NCI-H1930 (cell line): ENCODE measurements at regions not wholly inside any gene's neighbourhood (a gene's known extent, or its start where the extent isn't known, plus 50 kb on each side); places are given as distances from the start of the nearest gene placed in this dataset.

ENCODE experiments used
- DNase-seq, 2 experiments: peaks; one replicate each; lab custom pipeline; 2025; lab: John Stamatoyannopoulos, UW

DNA sequence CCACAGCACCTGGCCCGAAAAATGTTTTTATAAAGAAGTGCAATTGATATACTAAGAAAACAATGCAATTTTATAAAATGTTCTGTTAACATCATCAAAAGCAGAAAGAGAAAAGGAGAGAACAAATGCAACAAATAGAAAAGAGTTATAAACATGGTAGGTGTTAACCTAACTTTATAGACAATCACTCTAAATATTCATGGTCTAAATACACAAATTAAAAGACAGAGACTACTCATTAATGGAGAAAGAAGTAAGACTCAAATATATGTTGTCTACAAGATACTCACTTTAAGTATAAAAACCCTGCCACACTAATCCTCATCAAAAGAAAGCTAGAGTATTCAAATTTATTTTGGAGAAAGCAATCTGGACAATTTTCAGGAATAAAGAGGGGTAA lies 425.3 kb upstream of the ANKRD30A start:
- DNase-seq: no peak

DNA sequence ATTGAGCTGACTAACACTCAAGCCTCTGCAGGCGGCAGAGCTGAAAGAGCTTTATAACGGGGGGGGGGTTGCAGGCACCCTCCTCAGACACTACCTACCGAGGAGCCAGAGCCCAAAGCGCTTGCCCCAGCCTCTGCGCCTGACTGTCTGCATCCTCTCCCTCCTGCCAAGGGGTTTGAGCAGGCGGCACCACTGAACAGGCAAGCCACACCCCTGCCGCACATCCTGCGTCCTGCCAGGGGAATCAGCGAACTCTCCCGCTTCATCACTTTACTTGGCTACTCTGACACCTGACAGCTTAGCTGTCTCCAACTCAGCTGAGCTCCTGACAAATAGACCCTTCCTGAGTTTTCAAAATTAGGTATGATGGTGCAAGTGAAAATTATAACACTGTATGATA lies 432.6 kb upstream of the ANKRD30A start:
- no peak for DNase-seq

DNA sequence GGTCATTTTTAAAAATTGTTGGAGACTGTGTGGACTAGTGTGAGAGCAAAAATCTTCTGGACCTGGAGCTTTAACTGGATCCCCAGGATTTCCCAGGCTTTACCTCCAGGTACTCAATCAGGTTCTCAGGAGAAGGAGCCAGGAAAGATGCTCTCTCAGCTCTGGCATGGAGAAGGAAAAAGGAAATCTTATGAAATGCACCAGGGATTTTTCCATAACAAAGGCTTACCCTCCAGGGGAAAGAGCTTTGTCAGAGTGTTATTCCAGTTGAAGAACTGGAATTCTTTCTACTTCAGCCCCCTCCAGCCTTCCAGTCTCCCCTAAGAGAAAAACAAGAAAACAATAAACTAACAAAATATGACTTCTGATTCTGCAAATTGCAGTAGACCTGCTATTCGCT lies 436.7 kb upstream of the ANKRD30A start:
- DNase-seq: no peak

- DNase-seq: no peak
Measured at GRCh38 chr10:36683421-36683820, 442.0 kb upstream of the ANKRD30A start.

- DNase-seq: no peak
Measured at GRCh38 chr10:36681751-36682632, 443.4 kb upstream of the ANKRD30A start.

GRCh38 chr10:36679554-36679953 lies 445.8 kb upstream of the ANKRD30A start:
- DNase-seq: no peak

- DNase-seq: peak in 1 of 2 experiments; percentile 22
Measured at GRCh38 chr10:36677431-36677768, 448.0 kb upstream of the ANKRD30A start.

DNA sequence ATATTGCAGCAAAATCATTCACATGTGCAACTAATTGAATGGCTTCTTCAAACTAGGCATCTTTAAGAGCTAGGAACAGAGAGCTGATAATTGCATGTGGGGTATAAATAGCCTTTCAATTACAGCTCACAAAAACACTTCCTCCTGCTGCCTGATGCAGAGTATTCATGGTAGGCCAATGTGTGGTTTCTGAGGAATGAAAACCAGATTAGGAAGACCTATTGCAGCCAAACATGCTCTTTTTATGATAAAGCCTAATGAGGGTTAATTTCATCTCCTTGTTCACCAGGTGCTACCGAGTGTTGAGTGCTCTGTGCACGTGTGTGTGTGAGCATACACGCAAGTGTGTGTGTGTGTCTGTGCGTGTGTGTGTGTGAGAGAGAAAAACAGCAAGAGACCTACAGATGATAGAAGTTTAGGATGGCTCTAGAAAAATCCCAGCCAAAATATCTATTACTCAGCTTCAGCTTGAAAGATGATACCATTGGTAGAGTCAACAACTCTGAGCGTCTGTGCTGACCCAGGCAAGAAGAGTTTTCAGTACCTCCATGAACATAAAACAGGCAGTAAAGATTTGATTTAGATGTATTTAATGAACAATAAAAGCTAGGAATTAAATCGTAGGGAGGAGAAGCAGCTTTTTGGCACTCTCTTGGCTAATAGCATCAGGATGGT lies 448.5 kb upstream of the ANKRD30A start:
- peak in 1 of 2 experiments; percentile 40 for DNase-seq

DNA sequence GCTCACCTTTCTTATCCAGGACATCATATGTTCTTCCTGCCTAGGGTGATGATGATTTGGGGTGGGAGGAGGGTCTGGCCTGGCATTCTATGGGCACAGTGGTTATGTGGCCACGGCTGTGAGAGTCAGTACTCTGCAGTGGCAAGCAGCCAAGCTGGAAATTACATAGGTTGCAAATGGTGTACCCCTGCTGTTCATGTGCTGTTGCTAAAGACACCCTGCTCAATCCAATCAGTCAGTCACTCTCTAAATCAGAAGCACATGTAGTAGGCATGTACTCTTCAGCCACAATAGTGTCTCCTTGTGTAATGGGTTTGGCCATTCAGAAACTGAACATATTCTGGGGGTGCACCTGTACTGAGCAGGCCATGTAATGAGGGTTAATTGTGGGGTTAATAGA lies 449.1 kb upstream of the ANKRD30A start:
- peak in 1 of 2 experiments; percentile 72 for DNase-seq

DNA sequence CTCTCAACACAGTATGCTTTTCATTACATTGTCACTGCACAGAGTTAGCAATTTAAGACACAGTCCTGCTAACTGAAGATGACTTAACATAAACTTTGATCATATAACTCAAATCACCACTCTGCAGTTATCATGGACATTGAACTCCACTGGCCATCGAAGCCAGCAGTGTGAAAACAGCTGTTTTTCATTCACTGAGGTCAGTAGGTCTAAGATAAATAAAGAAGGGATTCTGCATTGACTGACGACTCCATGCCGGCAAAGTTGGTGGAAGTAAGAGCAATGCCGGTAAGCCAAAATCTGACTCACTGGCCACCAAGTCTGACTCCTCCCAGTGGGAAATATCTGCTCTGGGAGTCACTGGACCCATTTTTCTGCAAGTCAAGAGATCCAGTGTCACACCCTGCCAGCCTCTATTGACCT lies 449.9 kb upstream of the ANKRD30A start:
- no peak for DNase-seq

GRCh38 chr10:36671607-36672006 lies 453.8 kb upstream of the ANKRD30A start:
- no peak for DNase-seq

- no peak for DNase-seq
Measured at GRCh38 chr10:36670621-36671402, 454.6 kb upstream of the ANKRD30A start.

GRCh38 chr10:36669615-36670352 lies 455.6 kb upstream of the ANKRD30A start:
- DNase-seq: no peak

DNA sequence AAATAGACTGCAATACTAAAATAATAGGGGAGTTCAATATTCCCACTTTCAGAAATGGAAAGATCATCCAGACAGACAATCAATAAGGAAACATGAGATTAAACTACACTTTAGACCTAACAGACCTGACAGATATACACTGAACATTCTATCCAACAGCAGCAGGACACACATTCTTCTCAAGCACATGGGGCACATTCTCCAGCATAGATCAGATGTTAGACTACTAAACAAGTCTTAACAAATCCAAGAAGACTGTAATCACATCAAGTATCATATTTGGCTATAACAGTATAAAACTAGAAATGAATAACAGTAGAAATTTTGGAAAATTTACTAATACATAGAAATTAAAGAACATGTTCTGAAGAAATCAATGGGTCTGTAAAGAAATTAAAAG lies 458.9 kb upstream of the ANKRD30A start:
- no peak for DNase-seq

DNA sequence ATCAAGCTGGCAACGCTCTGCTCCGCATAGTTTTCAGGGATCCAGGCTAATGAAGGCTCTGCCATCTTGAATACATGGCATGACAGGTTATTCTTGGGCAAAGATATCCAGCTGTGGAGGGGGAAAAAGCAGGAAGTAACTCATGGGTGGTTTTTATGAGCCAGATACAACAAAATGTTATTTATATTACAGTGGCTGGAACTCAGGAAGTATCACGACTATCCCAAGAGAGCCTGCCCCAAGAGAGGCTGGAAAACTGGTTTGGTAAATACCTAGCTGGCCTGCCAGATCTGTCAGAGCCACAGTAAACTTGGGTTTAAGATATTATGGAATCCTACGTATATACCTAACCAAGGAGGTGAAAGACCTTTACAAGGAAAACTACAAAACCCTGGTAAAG lies 462.8 kb upstream of the ANKRD30A start:
- no peak for DNase-seq

GRCh38 chr10:36650274-36650673 lies 475.1 kb upstream of the ANKRD30A start:
- DNase-seq: no peak

DNA sequence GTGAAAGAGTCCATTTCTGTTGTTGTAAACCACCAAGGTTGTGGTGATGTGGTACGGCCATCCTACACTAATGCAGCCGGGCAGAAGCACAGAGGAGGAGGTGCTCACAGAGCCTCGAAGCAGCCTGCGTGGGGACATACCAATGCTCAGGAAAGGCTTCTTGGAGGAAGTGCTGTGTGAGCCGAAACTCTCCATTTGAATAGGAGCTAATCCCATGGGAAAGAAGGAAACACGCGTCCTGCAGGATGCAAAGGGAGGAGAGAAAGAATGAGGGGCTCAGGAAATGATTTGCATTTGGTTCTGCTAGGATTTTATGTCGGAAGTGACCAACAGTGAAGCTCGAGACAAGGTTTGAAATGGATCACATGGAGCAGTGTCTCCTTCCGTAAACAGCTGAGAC lies 477.9 kb upstream of the ANKRD30A start:
- no peak for DNase-seq

DNA sequence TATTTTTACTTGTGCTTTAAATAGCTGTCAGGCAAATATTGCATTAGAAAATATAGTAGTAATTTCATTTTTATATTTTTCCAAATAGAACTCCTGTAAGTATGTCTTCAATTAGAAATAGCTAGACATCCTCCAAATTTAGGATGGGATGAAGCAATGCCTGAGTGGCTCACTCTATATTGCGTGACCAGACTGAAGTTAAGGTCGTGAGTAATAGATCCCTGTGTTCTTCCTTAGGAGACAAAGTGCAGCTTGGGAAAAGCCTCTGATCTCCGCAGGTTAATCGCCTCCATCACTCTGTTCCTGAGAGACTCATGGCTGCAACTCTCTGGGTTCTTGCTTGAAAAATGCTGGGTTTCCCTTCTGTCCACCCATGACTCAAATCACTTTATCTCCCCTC lies 484.8 kb upstream of the ANKRD30A start:
- DNase-seq: no peak

GRCh38 chr10:36638462-36639155 lies 486.8 kb upstream of the ANKRD30A start:
- no peak for DNase-seq

DNA sequence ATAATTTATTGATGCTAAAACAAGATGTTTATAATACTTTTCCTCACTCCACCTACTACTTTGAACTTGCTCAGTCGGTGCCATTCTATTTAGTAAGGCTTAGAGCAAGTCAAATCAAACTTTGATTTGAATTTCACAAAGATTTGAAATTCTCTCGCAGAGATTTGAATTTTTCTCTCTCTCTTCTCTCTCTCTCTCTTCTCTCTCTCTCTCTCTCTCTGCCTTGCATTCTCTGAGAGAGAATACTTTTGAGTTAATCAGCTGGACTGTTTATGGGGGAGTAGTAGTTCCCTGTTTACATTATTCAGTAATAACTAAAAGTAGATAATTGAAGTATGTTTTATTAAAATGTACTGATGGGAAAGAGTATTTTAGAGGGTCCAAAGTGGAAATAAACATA lies 488.5 kb upstream of the ANKRD30A start:
- DNase-seq: no peak

DNA sequence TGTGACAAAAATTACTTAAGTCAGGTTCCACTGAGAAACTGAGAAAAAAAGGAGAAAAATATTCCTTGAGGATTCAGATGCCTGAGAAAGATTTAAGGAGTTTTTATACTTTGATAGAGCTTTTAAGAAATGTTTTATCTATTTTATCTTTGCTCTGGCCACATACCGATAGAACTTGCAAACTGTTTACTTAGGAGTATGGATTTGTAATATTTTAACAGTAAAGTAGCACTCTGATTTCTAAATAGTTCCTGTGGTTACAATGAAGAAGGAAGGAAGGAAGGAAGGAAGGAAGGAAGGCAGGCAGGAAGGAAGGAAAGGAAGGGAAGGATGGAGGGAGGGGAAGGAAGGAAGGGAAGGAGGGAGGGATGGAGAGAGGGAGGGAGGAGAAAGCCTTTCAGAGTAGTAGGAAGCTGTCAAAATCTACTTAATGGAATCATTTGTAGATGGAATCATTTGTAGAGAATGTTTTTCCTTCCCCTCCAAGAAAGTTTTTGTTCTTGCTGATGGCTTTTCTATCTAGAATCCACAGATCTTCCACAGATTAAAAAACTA lies 489.0 kb upstream of the ANKRD30A start:
- DNase-seq: no peak
